Stimulated activated CD4-positive, alpha-beta T cell treated with anti-CD3 and anti-CD28 coated beads, TNF-alpha, amount 100 ng/mL, for 4 hours (primary cell): ENCODE measurements at regions not wholly inside any gene's neighbourhood (a gene's known extent, or its start where the extent isn't known, plus 50 kb on each side); places are given as distances from the start of the nearest gene placed in this dataset.

Source experiments
- DNase-seq, 3 experiments: peaks; one replicate each; pipeline ENCODE4 v3.0.0-alpha.2; 2020; ENCODE audit warnings: low read depth in 3 of 3

GRCh38 chr2:71891719-71892422, 255.8 kb downstream of the CYP26B1 start:
- DNase-seq = no peak

- no peak for DNase-seq
These were observed 256.5 kb downstream of the CYP26B1 start for GRCh38 chr2:71891155-71891554.

GRCh38 chr2:71889759-71890684, 257.6 kb downstream of the CYP26B1 start:
- DNase-seq = no peak

- no peak for DNase-seq
These were observed 258.8 kb downstream of the CYP26B1 start for GRCh38 chr2:71888751-71889445.

GRCh38 chr2:71887196-71887595, 260.5 kb downstream of the CYP26B1 start:
- DNase-seq = no peak

- no peak for DNase-seq
These were observed 261.4 kb downstream of the CYP26B1 start for GRCh38 chr2:71886241-71886640.

- no peak for DNase-seq
These were observed 263.2 kb downstream of the CYP26B1 start for GRCh38 chr2:71884303-71885042.

- DNase-seq = no peak
These were observed 264.7 kb downstream of the CYP26B1 start for GRCh38 chr2:71882949-71883472.

GRCh38 chr2:71882236-71882946, 265.3 kb downstream of the CYP26B1 start:
- no peak for DNase-seq

- DNase-seq = no peak
These were observed 266.6 kb downstream of the CYP26B1 start for GRCh38 chr2:71880846-71881610.

GRCh38 chr2:71880287-71880686, 267.4 kb downstream of the CYP26B1 start:
- no peak for DNase-seq

- DNase-seq = no peak
These were observed 268.0 kb downstream of the CYP26B1 start for GRCh38 chr2:71879509-71880184.

- no peak for DNase-seq
These were observed 268.8 kb downstream of the CYP26B1 start for GRCh38 chr2:71878626-71879508.

- DNase-seq = no peak
These were observed 270.0 kb downstream of the CYP26B1 start for GRCh38 chr2:71877636-71878035.

GRCh38 chr2:71876542-71877451, 270.9 kb downstream of the CYP26B1 start:
- DNase-seq = no peak

- no peak for DNase-seq
These were observed 275.1 kb downstream of the CYP26B1 start for GRCh38 chr2:71872466-71873051.

- no peak for DNase-seq
These were observed 282.2 kb downstream of the CYP26B1 start for GRCh38 chr2:71865391-71865965.
